ENCODE measurements at regions not wholly inside any gene's neighbourhood (a gene's known extent, or its start where the extent isn't known, plus 50 kb on each side); places are given as distances from the start of the nearest gene placed in this dataset.

GRCh38 chr6:27766405-27766804 lies 145.8 kb downstream of the OR2B2 start:
- peaks cover 15% of the 10 kb centered on the region for H3K27me3 ChIP-seq (ENCODE audit: low read depth)

GRCh38 chr6:27765028-27765590 lies 147.1 kb downstream of the OR2B2 start:
- Histone ChIP-seq H3K27me3 (ENCODE audit: low read depth) (peaks cover 10% of the 10 kb centered on the region), H3K27ac (no peak overlapping the region), H3K4me1 (no peaks in the 10 kb centered on the region), H3K9me3 (no peaks in the 10 kb centered on the region), H3K4me3 (no peak overlapping the region), H3K36me3 (no peaks in the 10 kb centered on the region)
- no peak for TF ChIP-seq CTCF (IDR thresholded peaks at IDR 0.05)
- DNase-seq (no peak), ATAC-seq (no peak)
- intact Hi-C loops (cut with DNase I) = no loop called here

More at GRCh38 chr6:27766405-27766804, 145.8 kb downstream of the OR2B2 start:
- no peaks in the 10 kb centered on the region for H3K4me1 ChIP-seq
- H3K36me3 ChIP-seq = no peaks in the 10 kb centered on the region
- intact Hi-C loops (cut with DNase I) = no loop called here
- ATAC-seq (no peak), DNase-seq (no peak)
- TF ChIP-seq CTCF (IDR thresholded peaks at IDR 0.05) = no peak
- H3K4me3 ChIP-seq = no peak overlapping the region
- H3K9me3 ChIP-seq = no peaks in the 10 kb centered on the region
- no peak overlapping the region for H3K27ac ChIP-seq

GRCh38 chr6:27761391-27761790 lies 150.8 kb downstream of the OR2B2 start:
- H3K27me3 ChIP-seq (ENCODE audit: low read depth) = peaks cover 25% of the 10 kb centered on the region
- intact Hi-C loops (cut with DNase I) = no loop called here
- peaks cover 5% of the 10 kb centered on the region for H3K4me1 ChIP-seq

GRCh38 chr6:27760464-27760863 lies 151.7 kb downstream of the OR2B2 start:
- H3K9me3 ChIP-seq = no peaks in the 10 kb centered on the region
- ATAC-seq (no peak), DNase-seq (no peak)
- intact Hi-C loops (cut with DNase I) = no loop called here
- no peaks in the 10 kb centered on the region for H3K36me3 ChIP-seq
- no peak overlapping the region for H3K4me3 ChIP-seq
- H3K27ac ChIP-seq = no peak overlapping the region
- TF ChIP-seq CTCF (IDR thresholded peaks at IDR 0.05) = no peak
- H3K27me3 ChIP-seq (ENCODE audit: low read depth) = peaks cover 18% of the 10 kb centered on the region
- H3K4me1 ChIP-seq = peaks cover 5% of the 10 kb centered on the region

More at GRCh38 chr6:27761391-27761790, 150.8 kb downstream of the OR2B2 start:
- H3K9me3 ChIP-seq = no peaks in the 10 kb centered on the region
- no peaks in the 10 kb centered on the region for H3K36me3 ChIP-seq
- H3K4me3 ChIP-seq = no peak overlapping the region
- no peak for DNase-seq
- no peak for TF ChIP-seq CTCF (IDR thresholded peaks at IDR 0.05)
- no peak for ATAC-seq
- H3K27ac ChIP-seq = no peak overlapping the region

GRCh38 chr6:27759930-27760329 lies 152.3 kb downstream of the OR2B2 start:
- H3K4me1 ChIP-seq = peaks cover 5% of the 10 kb centered on the region
- intact Hi-C loops (cut with DNase I) = no loop called here
- H3K36me3 ChIP-seq = no peaks in the 10 kb centered on the region
- no peak overlapping the region for H3K4me3 ChIP-seq
- DNase-seq = no peak
- no peak overlapping the region for H3K27ac ChIP-seq
- H3K9me3 ChIP-seq = no peaks in the 10 kb centered on the region
- H3K27me3 ChIP-seq (ENCODE audit: low read depth) = peaks cover 18% of the 10 kb centered on the region
- no peak for TF ChIP-seq CTCF (IDR thresholded peaks at IDR 0.05)
- ATAC-seq = no peak
